Osteoblast (primary cell): ENCODE measurements at regions not wholly inside any gene's neighbourhood (a gene's known extent, or its start where the extent isn't known, plus 50 kb on each side); places are given as distances from the start of the nearest gene placed in this dataset.

Experiments used
- DNase-seq: peaks from one replicate; pipeline ENCODE4 v3.0.0; 2011; ENCODE audit warnings: low spot score, mixed read lengths; ENCODE audit not compliant: insufficient read length; ENCODE audit errors: missing footprints
- H2AFZ ChIP-seq: 2 replicates; pipeline ENCODE4 v1.6.0; 2011; ENCODE audit warnings: mild to moderate bottlenecking, low read length
- H3K27ac ChIP-seq: 2 replicates; pipeline ENCODE4 v1.5.1; 2011; ENCODE audit warnings: mild to moderate bottlenecking, low read depth, low read length, moderate library complexity
- H3K27me3 ChIP-seq: 2 replicates; pipeline ENCODE4 v1.6.0; 2012; ENCODE audit warnings: mild to moderate bottlenecking, control low read depth, inconsistent platforms, low read length, moderate library complexity; ENCODE audit not compliant: insufficient read depth
- H3K36me3 ChIP-seq: 2 replicates; pipeline ENCODE4 v1.5.1; 2011; ENCODE audit warnings: mild to moderate bottlenecking, low read length, control low read depth, moderate library complexity; ENCODE audit not compliant: insufficient read depth
- H3K4me1 ChIP-seq: 2 replicates; pipeline ENCODE4 v1.5.1; 2011; ENCODE audit warnings: mild to moderate bottlenecking, low read length, control low read depth, moderate library complexity; ENCODE audit not compliant: insufficient read depth
- H3K4me2 ChIP-seq: 2 replicates; pipeline ENCODE4 v1.6.0; 2011; ENCODE audit warnings: mild to moderate bottlenecking, low read length; ENCODE audit not compliant: insufficient read depth
- H3K4me3 ChIP-seq: fragments of 200-600 bp; sonication (generic); 3 replicates; pipeline ENCODE4 v1.5.1; 2012; ENCODE audit warnings: mild to moderate bottlenecking, low read length, inconsistent platforms; ENCODE audit not compliant: insufficient read depth
- H3K79me2 ChIP-seq: 2 replicates; pipeline ENCODE4 v1.6.0; 2012; ENCODE audit warnings: mild to moderate bottlenecking, low read length, control low read depth, inconsistent platforms; ENCODE audit not compliant: insufficient read depth
- H3K9me3 ChIP-seq: 2 replicates; pipeline ENCODE4 v1.5.1; 2011; ENCODE audit warnings: low read depth, low read length, control low read depth
- H4K20me1 ChIP-seq: 2 replicates; pipeline ENCODE4 v1.6.0; 2012; ENCODE audit warnings: mild to moderate bottlenecking, low read length, control low read depth; ENCODE audit not compliant: insufficient read depth
- CTCF ChIP-seq: IDR thresholded peaks from 2 replicates; pipeline ENCODE4 v1.5.1; 2011; ENCODE audit warnings: mild to moderate bottlenecking, low read depth, low read length, moderate library complexity; ENCODE audit errors: extremely low read depth

DNA sequence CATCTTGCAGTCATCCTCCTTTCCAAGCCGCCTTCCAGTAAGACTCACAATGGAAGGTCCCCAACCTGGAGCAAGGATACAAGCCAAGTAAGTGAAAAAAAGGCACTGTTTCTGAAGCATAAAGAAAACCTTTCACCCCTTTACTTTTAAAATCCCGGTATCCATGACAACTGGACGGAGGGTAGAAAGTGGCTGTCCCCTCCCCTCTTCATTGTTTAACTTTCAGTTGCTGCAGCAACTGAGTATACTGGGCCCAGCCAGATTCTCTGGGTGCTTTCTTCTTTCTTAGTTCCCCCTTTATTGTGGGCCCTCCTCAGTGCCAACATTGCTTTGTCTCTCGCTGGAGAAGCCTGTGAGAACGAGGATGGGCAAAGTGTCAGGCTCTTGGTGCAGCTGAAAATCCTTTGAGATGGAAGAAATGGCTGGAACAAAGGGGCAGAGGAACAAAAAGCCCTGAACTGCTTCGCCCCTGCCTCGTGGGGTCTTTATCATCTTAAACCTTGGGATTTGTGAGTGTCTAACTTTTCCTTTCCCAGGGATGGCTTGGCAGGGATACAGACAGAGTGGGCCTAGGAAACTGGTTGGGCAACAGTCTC, 224.0 kb upstream of the RGMA start:
- H3K27me3 ChIP-seq = no peaks in the 10 kb centered on the region
- no peak overlapping the region for H2AFZ ChIP-seq
- H3K36me3 ChIP-seq = no peaks in the 10 kb centered on the region
- no peak overlapping the region for H3K27ac ChIP-seq
- no peak for DNase-seq
- no peaks in the 10 kb centered on the region for H3K9me3 ChIP-seq
- no peak overlapping the region for H3K4me3 ChIP-seq
- TF ChIP-seq CTCF = no peak
- H3K4me1 ChIP-seq = no peaks in the 10 kb centered on the region
- H3K79me2 ChIP-seq = no peaks in the 10 kb centered on the region
- H4K20me1 ChIP-seq = no peaks in the 10 kb centered on the region
- H3K4me2 ChIP-seq = no peak overlapping the region

DNA sequence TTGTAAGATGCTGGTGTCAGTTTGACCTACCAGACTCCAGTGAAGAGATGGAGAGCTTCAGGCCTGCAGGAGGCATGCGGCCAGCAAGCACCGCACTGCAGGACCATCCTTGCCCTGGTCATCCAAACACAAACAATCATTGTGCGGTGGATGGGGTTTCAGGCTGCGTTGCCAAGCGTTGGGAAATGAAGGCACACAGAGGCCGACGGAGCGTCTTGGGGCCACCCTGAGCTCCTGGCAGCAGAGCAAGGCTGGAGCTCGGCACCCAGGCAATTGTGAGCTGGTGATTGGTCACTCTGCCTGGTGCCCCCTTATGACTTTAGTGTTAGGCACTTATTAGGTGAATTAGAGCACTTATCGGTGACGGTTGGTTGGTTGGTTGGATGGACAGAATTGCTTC, 222.6 kb upstream of the RGMA start:
- no peak overlapping the region for H2AFZ ChIP-seq
- no peaks in the 10 kb centered on the region for H3K9me3 ChIP-seq
- H3K36me3 ChIP-seq = no peaks in the 10 kb centered on the region
- TF ChIP-seq CTCF = no peak
- H3K27me3 ChIP-seq = no peaks in the 10 kb centered on the region
- no peaks in the 10 kb centered on the region for H3K4me1 ChIP-seq
- no peak overlapping the region for H3K27ac ChIP-seq
- no peak overlapping the region for H3K4me3 ChIP-seq
- no peaks in the 10 kb centered on the region for H3K79me2 ChIP-seq
- no peak for DNase-seq
- H3K4me2 ChIP-seq = no peak overlapping the region
- no peaks in the 10 kb centered on the region for H4K20me1 ChIP-seq

GRCh38 chr15:93308026-93308690, 219.1 kb upstream of the RGMA start:
- no peak for DNase-seq
- H3K36me3 ChIP-seq = no peaks in the 10 kb centered on the region
- H3K79me2 ChIP-seq = no peaks in the 10 kb centered on the region
- no peak overlapping the region for H3K27ac ChIP-seq
- no peak for TF ChIP-seq CTCF
- no peak overlapping the region for H2AFZ ChIP-seq
- no peak overlapping the region for H3K4me2 ChIP-seq
- H3K4me1 ChIP-seq = no peaks in the 10 kb centered on the region
- H3K27me3 ChIP-seq = no peaks in the 10 kb centered on the region
- no peaks in the 10 kb centered on the region for H3K9me3 ChIP-seq
- no peaks in the 10 kb centered on the region for H4K20me1 ChIP-seq
- no peak overlapping the region for H3K4me3 ChIP-seq

DNA sequence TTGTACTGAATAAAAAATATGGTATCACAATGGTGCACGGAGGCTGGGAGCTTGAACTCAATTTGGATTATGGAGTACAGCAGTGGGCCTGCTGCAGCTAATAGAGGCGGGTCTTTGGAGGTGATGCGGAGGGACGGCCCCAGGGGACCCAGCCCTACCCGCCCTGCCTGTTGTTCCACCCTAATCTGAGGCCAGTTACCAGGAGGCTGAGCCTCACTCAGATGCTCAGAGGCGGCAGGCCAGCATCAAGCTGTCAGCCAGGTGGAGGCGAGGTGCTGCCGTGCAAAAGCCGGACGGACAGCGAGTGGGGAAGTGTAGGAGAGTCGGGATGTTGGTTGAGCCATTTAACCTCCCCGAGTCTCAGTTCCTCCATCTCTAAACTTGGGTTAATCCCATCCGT, 218.5 kb upstream of the RGMA start:
- no peak overlapping the region for H3K4me2 ChIP-seq
- H3K27ac ChIP-seq = no peak overlapping the region
- H3K27me3 ChIP-seq = no peaks in the 10 kb centered on the region
- H3K4me1 ChIP-seq = no peaks in the 10 kb centered on the region
- H3K79me2 ChIP-seq = no peaks in the 10 kb centered on the region
- no peak overlapping the region for H3K4me3 ChIP-seq
- H4K20me1 ChIP-seq = no peaks in the 10 kb centered on the region
- no peak overlapping the region for H2AFZ ChIP-seq
- no peaks in the 10 kb centered on the region for H3K9me3 ChIP-seq
- DNase-seq = no peak
- TF ChIP-seq CTCF = no peak
- no peaks in the 10 kb centered on the region for H3K36me3 ChIP-seq
